ENCODE measurements at regions not wholly inside any gene's neighbourhood (a gene's known extent, or its start where the extent isn't known, plus 50 kb on each side); places are given as distances from the start of the nearest gene placed in this dataset.

DNA sequence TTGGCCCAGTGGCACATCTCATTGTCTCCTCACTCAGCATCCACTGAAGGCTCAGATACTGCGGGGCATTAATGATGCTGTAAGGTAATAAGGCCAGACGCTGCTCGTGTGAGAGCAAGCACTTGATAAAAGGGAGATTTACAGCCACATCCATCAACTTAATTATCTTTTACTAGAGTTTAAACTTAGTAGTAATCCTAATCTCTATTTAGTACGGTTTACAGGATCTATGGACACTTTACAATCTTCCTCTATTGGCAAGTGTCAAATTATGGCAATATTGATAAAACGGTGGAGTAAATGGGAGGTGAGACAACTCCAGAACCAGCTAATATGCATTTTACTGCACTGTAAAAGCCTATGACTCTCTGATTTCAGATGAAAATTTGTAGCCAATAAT lies 192.7 kb upstream of the GPR12 start:
- TF ChIP-seq, protein P1, sequence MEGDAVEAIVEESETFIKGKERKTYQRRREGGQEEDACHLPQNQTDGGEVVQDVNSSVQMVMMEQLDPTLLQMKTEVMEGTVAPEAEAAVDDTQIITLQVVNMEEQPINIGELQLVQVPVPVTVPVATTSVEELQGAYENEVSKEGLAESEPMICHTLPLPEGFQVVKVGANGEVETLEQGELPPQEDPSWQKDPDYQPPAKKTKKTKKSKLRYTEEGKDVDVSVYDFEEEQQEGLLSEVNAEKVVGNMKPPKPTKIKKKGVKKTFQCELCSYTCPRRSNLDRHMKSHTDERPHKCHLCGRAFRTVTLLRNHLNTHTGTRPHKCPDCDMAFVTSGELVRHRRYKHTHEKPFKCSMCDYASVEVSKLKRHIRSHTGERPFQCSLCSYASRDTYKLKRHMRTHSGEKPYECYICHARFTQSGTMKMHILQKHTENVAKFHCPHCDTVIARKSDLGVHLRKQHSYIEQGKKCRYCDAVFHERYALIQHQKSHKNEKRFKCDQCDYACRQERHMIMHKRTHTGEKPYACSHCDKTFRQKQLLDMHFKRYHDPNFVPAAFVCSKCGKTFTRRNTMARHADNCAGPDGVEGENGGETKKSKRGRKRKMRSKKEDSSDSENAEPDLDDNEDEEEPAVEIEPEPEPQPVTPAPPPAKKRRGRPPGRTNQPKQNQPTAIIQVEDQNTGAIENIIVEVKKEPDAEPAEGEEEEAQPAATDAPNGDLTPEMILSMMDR (IDR thresholded peaks at IDR 0.05) = no peak
- no peak for TF ChIP-seq POLR2A (IDR thresholded peaks at IDR 0.05)

Measured in Peyer's patch (tissue), 4 donors.